NCI-H2107 (cell line): ENCODE measurements at regions not wholly inside any gene's neighbourhood (a gene's known extent, or its start where the extent isn't known, plus 50 kb on each side); places are given as distances from the start of the nearest gene placed in this dataset.
"Not testable (repeated sequence)": the region's sequence is repeated elsewhere in the genome, so short reads cannot be mapped to it uniquely, and the experiment has no call there.

Experiments
- DNase-seq: peaks from one replicate; lab custom pipeline; 2025; lab: John Stamatoyannopoulos, UW

- not testable (repeated sequence) for DNase-seq
Observed at GRCh38 chr9:94191706-94192105, 67.4 kb upstream of the ZNF169 start.

DNA sequence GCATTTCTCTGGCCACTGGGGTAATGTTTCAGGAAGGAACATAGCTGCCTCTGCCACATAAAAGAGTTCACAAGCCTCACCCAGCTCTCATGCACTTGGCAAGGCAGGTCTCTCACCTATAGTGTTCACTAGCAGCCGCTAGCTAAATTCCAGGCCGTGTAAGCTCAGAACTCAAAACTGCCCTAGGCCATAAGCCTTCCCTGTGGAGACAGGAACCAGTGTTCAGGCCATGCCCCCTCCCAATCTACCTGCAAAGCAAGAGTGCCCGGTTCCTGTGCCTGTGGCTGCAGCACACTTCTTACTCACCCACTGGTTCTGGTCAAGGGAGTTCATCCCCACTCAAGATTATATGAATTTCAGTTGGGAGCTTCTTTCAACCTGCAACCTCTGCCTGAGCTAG, 60.7 kb upstream of the ZNF169 start:
- DNase-seq, result no peak

DNA sequence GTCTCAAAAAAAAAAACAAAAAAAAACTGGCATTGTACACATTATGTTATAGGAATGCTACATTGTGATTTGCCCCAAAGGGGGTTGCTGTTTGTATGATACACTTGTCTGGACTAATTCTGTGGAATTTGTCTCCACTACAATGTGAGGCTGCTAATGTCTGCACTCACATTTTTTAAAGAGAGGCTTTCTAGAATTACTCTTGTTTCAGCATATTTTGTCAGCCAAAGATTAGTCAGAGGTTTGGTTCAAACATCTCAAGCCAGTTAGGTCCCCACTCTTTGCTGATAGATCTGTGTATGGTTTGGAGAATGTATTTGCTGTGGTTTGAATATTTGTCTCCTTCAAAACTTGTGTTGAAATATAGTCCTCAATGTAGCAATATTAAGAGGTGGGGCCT, 59.3 kb upstream of the ZNF169 start:
- no peak for DNase-seq

DNA sequence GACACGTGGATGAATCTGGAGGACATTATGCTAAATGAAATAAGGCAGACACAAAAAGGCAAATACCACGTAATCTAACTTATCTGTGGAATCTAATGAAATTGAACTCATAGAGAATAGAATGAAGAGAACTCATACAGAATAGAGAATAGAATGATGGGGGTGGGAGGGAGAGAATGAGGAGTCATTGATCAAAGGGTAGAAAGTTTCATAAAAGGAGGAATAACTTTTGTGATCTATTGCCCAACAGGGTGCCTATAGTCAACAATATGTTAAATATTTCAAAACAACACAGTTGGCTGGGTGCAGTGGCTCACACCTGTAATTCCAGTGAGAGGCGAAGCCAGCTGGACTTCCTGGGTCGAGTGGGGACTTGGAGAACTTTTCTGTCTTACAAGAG, 54.9 kb upstream of the ZNF169 start:
- no peak for DNase-seq

GRCh38 chr9:94207781-94208180, 51.3 kb upstream of the ZNF169 start:
- DNase-seq, result no peak
